Fibroblast of lung (primary cell): ENCODE measurements at regions not wholly inside any gene's neighbourhood (a gene's known extent, or its start where the extent isn't known, plus 50 kb on each side); places are given as distances from the start of the nearest gene placed in this dataset.

Source experiments
- DNase-seq, 2 donors: peaks; one replicate each; pipeline versions ENCODE4 v3.0.0 to v3.0.0-alpha.2; 2010; ENCODE audit warnings: low read depth in 2 of 2
- H2AFZ ChIP-seq: 2 replicates; pipeline ENCODE4 v1.5.1; 2012; ENCODE audit warnings: low read length, control low read depth, inconsistent platforms
- H3K27ac ChIP-seq: 2 replicates; pipeline ENCODE4 v1.5.1; 2011; ENCODE audit warnings: low read length, control low read depth; ENCODE audit not compliant: insufficient read depth
- H3K27me3 ChIP-seq: 2 replicates; pipeline ENCODE4 v1.5.1; 2011; ENCODE audit warnings: mild to moderate bottlenecking, low read length; ENCODE audit not compliant: control insufficient read depth, insufficient read depth
- H3K36me3 ChIP-seq: 2 replicates; pipeline ENCODE4 v1.5.1; 2011; ENCODE audit warnings: low read length; ENCODE audit not compliant: control insufficient read depth, insufficient read depth
- H3K4me1 ChIP-seq: 2 replicates; pipeline ENCODE4 v1.5.1; 2011; ENCODE audit warnings: low read length; ENCODE audit not compliant: control insufficient read depth, insufficient read depth; ENCODE audit errors: extremely low read depth
- H3K4me2 ChIP-seq: 2 replicates; pipeline ENCODE4 v1.5.1; 2011; ENCODE audit warnings: low read length, control low read depth; ENCODE audit not compliant: insufficient read depth; ENCODE audit errors: extremely low read depth
- H3K4me3 ChIP-seq, 4 experiments: fragments of 200-600 bp in 1 of 4; sonication (generic) in 1 of 4; replicated peaks in 1 of 4; 2 replicates each; pipeline ENCODE4 v1.5.1; 2011 to 2016; ENCODE audit warnings: low read length in 4 of 4, low read depth in 3 of 4, mild to moderate bottlenecking in 3 of 4, control low read depth in 2 of 4, inconsistent platforms in 1 of 4, mixed read lengths in 1 of 4; ENCODE audit not compliant: insufficient read depth in 1 of 4; ENCODE audit errors: control extremely low read depth in 1 of 4
- H3K79me2 ChIP-seq: 2 replicates; pipeline ENCODE4 v1.5.1; 2012; ENCODE audit warnings: mild to moderate bottlenecking, low read length, inconsistent platforms; ENCODE audit not compliant: control insufficient read depth, insufficient read depth
- H3K9ac ChIP-seq: 2 replicates; pipeline ENCODE4 v1.5.1; 2011; ENCODE audit warnings: mild to moderate bottlenecking, low read length, control low read depth; ENCODE audit not compliant: insufficient read depth
- H3K9me3 ChIP-seq: 2 replicates; pipeline ENCODE4 v1.5.1; 2012; ENCODE audit warnings: low read depth, low read length; ENCODE audit not compliant: control insufficient read depth, insufficient read depth
- H4K20me1 ChIP-seq: 2 replicates; pipeline ENCODE4 v1.5.1; 2011; ENCODE audit warnings: low read length; ENCODE audit not compliant: control insufficient read depth, insufficient read depth; ENCODE audit errors: extremely low read depth
- CTCF ChIP-seq, 2 donors: IDR thresholded peaks in 1 of 2; conservative IDR thresholded peaks in 1 of 2; 1 replicate in 1 of 2; 2 replicates in 1 of 2; pipeline ENCODE4 v1.5.1; 2011 to 2012; ENCODE audit warnings: low read length in 2 of 2, control low read depth in 1 of 2, inconsistent platforms in 1 of 2, low read depth in 1 of 2, mild to moderate bottlenecking in 1 of 2
- EZH2 ChIP-seq: IDR thresholded peaks from 2 replicates; pipeline ENCODE4 v1.5.1; 2012; ENCODE audit warnings: low read length, control low read depth, mild to moderate bottlenecking; ENCODE audit errors: missing control alignments

DNA sequence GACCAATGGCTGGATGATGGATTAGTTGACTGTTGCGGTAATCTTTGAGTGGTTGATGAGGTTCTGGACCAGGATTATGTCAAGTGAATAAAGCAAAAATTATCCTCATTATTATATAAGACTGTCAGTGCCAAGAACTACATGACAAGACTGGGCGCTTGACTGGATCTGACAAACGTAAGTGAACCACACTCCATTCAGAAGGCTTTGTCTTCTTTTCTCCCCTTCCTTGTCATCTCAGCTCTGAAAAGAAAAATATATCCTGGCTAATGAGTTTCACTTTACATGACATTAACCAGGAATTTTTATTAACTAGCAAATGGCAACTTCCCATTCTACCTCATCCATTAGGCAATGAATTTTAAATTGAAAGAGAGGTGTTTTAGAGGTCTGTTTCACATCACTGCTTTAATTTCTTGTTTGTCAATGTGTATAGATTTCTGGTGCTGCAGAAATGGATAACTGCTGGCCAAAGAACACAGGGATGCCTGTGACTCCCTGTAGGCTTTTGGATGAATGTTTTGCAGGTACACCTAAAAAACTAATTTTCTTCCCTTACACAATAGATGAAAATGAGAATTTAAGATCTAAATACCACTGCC is 150.1 kb downstream of the ELOVL4 start:
- TF ChIP-seq CTCF (conservative IDR thresholded peaks at IDR 0.05 in 1 of 2, IDR thresholded peaks at IDR 0.05 in 1 of 2; ENCODE audit: low read depth in 1 of 2, low read length in 2 of 2) (no peak), EZH2 (no peak)
- no peaks in the 10 kb centered on the region for H3K27me3 ChIP-seq
- no peak overlapping the region for H3K4me2 ChIP-seq
- no peak overlapping the region for H3K9ac ChIP-seq
- H3K79me2 ChIP-seq, result no peaks in the 10 kb centered on the region
- H2AFZ ChIP-seq, result no peak overlapping the region
- no peaks in the 10 kb centered on the region for H3K36me3 ChIP-seq
- no peaks in the 10 kb centered on the region for H3K4me1 ChIP-seq
- no peak overlapping the region for H3K4me3 ChIP-seq
- no peaks in the 10 kb centered on the region for H4K20me1 ChIP-seq
- H3K27ac ChIP-seq, result no peak overlapping the region
- no peaks in the 10 kb centered on the region for H3K9me3 ChIP-seq
- DNase-seq, result no peak

DNA sequence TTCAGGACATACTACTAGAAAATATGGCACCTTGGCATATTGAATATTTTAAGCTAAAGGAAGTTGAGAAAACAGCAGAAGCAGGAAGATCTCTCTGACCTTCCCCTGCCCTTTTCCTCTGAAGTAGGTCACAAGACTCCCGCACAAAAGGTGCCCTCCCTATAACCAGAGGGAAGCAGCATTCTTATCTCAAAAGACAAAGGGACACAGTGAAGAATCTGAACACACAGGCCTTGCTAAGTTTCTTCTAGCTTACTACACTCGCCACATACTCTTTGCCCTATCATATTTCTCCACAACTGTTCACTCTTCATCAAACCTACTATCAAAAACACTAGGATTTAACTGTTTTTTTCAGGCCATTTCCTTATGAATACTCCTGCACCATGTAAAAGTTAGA is 151.2 kb downstream of the ELOVL4 start:
- Histone ChIP-seq H3K79me2 (no peaks in the 10 kb centered on the region), H3K9ac (no peak overlapping the region), H3K4me1 (no peaks in the 10 kb centered on the region), H3K36me3 (no peaks in the 10 kb centered on the region), H3K27me3 (no peaks in the 10 kb centered on the region), H3K4me2 (no peak overlapping the region), H2AFZ (no peak overlapping the region), H3K27ac (no peak overlapping the region), H3K4me3 (no peak overlapping the region), H3K9me3 (no peaks in the 10 kb centered on the region), H4K20me1 (no peaks in the 10 kb centered on the region)
- TF ChIP-seq EZH2 (no peak), CTCF (conservative IDR thresholded peaks at IDR 0.05 in 1 of 2, IDR thresholded peaks at IDR 0.05 in 1 of 2; ENCODE audit: low read depth in 1 of 2, low read length in 2 of 2) (no peak)
- DNase-seq, result no peak

DNA sequence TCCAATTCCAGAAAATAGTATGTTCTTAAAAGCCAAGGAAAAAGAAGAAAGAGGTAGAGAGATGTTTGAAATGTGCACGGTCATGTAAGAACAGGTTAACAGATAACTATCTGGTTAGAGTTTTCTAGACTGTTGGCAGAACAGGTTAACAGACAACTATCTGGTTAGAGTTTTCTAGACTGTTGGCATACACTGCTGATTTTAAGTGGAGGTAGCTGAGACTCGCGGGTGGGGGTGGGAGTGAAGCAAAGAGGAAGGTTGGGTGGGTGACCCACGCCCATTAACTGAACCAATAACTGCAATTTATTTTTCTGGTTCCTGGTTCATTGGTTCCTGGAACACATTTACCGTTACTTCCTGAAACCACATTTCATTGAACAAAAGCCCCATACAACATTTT is 157.5 kb downstream of the ELOVL4 start:
- H3K36me3 ChIP-seq, result no peaks in the 10 kb centered on the region
- H3K4me1 ChIP-seq, result no peaks in the 10 kb centered on the region
- no peak overlapping the region for H3K9ac ChIP-seq
- H3K4me3 ChIP-seq, result no peak overlapping the region
- no peak overlapping the region for H2AFZ ChIP-seq
- H3K79me2 ChIP-seq, result no peaks in the 10 kb centered on the region
- H3K27me3 ChIP-seq, result peaks cover 4% of the 10 kb centered on the region
- no peak for DNase-seq
- no peaks in the 10 kb centered on the region for H4K20me1 ChIP-seq
- no peaks in the 10 kb centered on the region for H3K9me3 ChIP-seq
- no peak overlapping the region for H3K27ac ChIP-seq
- TF ChIP-seq EZH2, result no peak
- no peak for TF ChIP-seq CTCF (conservative IDR thresholded peaks at IDR 0.05 in 1 of 2, IDR thresholded peaks at IDR 0.05 in 1 of 2; ENCODE audit: low read depth in 1 of 2, low read length in 2 of 2)
- no peak overlapping the region for H3K4me2 ChIP-seq
